Neutrophil (primary cell): ENCODE measurements at regions not wholly inside any gene's neighbourhood (a gene's known extent, or its start where the extent isn't known, plus 50 kb on each side); places are given as distances from the start of the nearest gene placed in this dataset.

Experiments
- H3K27ac ChIP-seq: fragments of 200-600 bp; sonication (generic); 2 replicates; pipeline ENCODE4 v1.5.1; 2016; ENCODE audit warnings: mild to moderate bottlenecking, moderate library complexity
- H3K27me3 ChIP-seq: fragments of 200-600 bp; sonication (generic); 2 replicates; pipeline ENCODE4 v1.6.0; 2016; ENCODE audit warnings: mild to moderate bottlenecking
- H3K36me3 ChIP-seq: fragments of 200-600 bp; sonication (generic); 2 replicates; pipeline ENCODE4 v1.5.1; 2017
- H3K4me1 ChIP-seq, 2 experiments: fragments of 200-600 bp in 1 of 2; sonication (generic) in 1 of 2; 1 replicate in 1 of 2; 2 replicates in 1 of 2; pipeline versions ENCODE4 v1.5.1 to v1.6.1; 2013 to 2016; ENCODE audit warnings: low read depth in 1 of 2, low read length in 1 of 2, mild to moderate bottlenecking in 1 of 2, moderate library complexity in 1 of 2; ENCODE audit not compliant: control insufficient read depth in 1 of 2, insufficient read depth in 1 of 2
- H3K4me3 ChIP-seq, 2 experiments: fragments of 200-600 bp in 1 of 2; sonication (generic) in 1 of 2; 1 replicate in 1 of 2; 2 replicates in 1 of 2; pipeline ENCODE4 v1.5.1; 2013 to 2016; ENCODE audit warnings: low read depth in 1 of 2, low read length in 1 of 2, mild to moderate bottlenecking in 1 of 2, moderate library complexity in 1 of 2
- H3K9me3 ChIP-seq: fragments of 200-600 bp; sonication (generic); 2 replicates; pipeline ENCODE4 v1.5.1; 2016
- TF ChIP-seq, protein P1 (sequence below): fragments of 200-600 bp; sonication (generic); IDR thresholded peaks from 2 replicates; pipeline ENCODE4 v1.5.1; 2016; ENCODE audit warnings: antibody characterized with exemption

DNA sequence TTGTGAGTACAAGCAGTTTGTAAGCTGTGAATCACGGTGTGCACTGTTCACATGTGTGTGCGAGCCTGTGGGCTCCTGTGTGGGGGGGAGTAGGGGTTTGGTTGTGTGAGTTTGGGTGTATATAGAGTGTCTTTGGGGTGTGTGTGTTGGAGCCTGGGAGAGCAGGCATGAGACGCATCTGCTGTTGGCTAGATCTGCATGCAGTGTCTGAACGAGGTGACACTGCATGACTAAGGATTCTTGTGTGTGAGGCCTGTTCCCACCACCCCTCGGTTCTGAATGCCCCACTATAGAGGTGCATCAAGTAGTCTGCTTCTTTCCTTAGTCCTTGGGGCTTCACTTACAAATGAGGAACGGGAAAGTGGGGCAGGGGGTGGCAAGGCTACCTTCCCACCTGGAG, 68.4 kb downstream of the MAGEF1 start:
- Histone ChIP-seq H3K4me3 (no peak overlapping the region), H3K27me3 (no peaks in the 10 kb centered on the region), H3K4me1 (peaks cover 19 to 29% of the 10 kb centered on the region in 2 experiments), H3K36me3 (no peaks in the 10 kb centered on the region), H3K27ac (no peak overlapping the region), H3K9me3 (no peaks in the 10 kb centered on the region)
- TF ChIP-seq, protein P1, sequence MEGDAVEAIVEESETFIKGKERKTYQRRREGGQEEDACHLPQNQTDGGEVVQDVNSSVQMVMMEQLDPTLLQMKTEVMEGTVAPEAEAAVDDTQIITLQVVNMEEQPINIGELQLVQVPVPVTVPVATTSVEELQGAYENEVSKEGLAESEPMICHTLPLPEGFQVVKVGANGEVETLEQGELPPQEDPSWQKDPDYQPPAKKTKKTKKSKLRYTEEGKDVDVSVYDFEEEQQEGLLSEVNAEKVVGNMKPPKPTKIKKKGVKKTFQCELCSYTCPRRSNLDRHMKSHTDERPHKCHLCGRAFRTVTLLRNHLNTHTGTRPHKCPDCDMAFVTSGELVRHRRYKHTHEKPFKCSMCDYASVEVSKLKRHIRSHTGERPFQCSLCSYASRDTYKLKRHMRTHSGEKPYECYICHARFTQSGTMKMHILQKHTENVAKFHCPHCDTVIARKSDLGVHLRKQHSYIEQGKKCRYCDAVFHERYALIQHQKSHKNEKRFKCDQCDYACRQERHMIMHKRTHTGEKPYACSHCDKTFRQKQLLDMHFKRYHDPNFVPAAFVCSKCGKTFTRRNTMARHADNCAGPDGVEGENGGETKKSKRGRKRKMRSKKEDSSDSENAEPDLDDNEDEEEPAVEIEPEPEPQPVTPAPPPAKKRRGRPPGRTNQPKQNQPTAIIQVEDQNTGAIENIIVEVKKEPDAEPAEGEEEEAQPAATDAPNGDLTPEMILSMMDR = no peak

GRCh38 chr3:184642631-184643285, 69.1 kb downstream of the MAGEF1 start:
- no peaks in the 10 kb centered on the region for H3K36me3 ChIP-seq
- H3K27ac ChIP-seq = no peak overlapping the region
- H3K4me1 ChIP-seq = peaks cover 26 to 35% of the 10 kb centered on the region in 2 experiments
- H3K27me3 ChIP-seq = no peaks in the 10 kb centered on the region
- H3K9me3 ChIP-seq = no peaks in the 10 kb centered on the region
- TF ChIP-seq, protein P1 = no peak
- H3K4me3 ChIP-seq = no peak overlapping the region

DNA sequence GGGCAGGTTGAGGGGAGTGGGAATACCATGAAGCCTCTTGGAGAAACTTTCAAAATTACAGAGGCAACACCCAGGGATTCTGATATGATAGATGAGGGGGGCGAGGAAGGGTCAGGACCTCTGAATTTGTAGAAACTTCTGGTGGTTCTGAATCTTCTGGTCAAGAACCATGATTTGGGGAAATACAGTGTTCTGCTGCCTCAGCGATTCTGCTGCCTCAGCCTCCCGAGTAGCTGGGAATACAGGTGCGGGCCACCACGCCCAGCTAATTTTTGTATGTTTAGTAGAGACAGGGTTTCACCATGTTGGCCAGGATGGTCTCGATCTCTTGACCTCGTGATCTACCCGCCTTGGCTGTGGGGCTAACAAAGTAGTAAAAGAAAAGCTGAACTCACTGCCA, 70.4 kb downstream of the MAGEF1 start:
- Histone ChIP-seq H3K27me3 (no peaks in the 10 kb centered on the region), H3K36me3 (no peaks in the 10 kb centered on the region), H3K4me1 (peaks cover 39 to 48% of the 10 kb centered on the region in 2 experiments), H3K4me3 (no peak overlapping the region), H3K9me3 (no peaks in the 10 kb centered on the region), H3K27ac (no peak overlapping the region)
- TF ChIP-seq, protein P1 = no peak

GRCh38 chr3:184639351-184639750, 72.5 kb downstream of the MAGEF1 start:
- Histone ChIP-seq H3K4me1 (peaks cover 54 to 64% of the 10 kb centered on the region in 2 experiments), H3K4me3 (peak overlapping the region in 1 of 2 experiments; percentile 11), H3K36me3 (no peaks in the 10 kb centered on the region), H3K9me3 (no peaks in the 10 kb centered on the region), H3K27me3 (no peaks in the 10 kb centered on the region), H3K27ac (peak overlapping the region; percentile 86)
- TF ChIP-seq, protein P1 = no peak

DNA sequence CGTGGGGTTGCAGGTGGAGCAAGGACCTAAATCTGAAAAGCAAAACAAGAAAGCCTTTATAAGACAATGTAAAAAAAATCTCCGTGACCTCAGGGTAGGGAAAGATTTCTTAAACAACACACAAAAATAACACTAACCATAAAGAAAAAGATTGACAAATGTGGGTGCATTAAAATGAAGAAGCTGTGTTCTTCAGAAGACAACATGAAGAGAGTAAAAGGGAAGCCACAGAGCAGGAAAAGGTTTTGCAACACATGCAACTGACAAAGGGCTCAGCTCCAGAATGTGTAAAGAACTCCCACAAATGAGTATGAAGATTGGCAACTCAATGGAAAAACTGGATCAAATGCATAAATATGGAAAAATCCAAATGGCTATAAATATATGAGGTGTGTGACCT, 74.2 kb downstream of the MAGEF1 start:
- Histone ChIP-seq H3K9me3 (no peaks in the 10 kb centered on the region), H3K36me3 (no peaks in the 10 kb centered on the region), H3K4me3 (peak overlapping the region; percentile 11 to 26), H3K4me1 (peaks cover 54 to 61% of the 10 kb centered on the region in 2 experiments), H3K27me3 (no peaks in the 10 kb centered on the region), H3K27ac (peak overlapping the region; percentile 86)
- TF ChIP-seq, protein P1 = no peak
